ENCODE measurements at regions not wholly inside any gene's neighbourhood (a gene's known extent, or its start where the extent isn't known, plus 50 kb on each side); places are given as distances from the start of the nearest gene placed in this dataset.

DNA sequence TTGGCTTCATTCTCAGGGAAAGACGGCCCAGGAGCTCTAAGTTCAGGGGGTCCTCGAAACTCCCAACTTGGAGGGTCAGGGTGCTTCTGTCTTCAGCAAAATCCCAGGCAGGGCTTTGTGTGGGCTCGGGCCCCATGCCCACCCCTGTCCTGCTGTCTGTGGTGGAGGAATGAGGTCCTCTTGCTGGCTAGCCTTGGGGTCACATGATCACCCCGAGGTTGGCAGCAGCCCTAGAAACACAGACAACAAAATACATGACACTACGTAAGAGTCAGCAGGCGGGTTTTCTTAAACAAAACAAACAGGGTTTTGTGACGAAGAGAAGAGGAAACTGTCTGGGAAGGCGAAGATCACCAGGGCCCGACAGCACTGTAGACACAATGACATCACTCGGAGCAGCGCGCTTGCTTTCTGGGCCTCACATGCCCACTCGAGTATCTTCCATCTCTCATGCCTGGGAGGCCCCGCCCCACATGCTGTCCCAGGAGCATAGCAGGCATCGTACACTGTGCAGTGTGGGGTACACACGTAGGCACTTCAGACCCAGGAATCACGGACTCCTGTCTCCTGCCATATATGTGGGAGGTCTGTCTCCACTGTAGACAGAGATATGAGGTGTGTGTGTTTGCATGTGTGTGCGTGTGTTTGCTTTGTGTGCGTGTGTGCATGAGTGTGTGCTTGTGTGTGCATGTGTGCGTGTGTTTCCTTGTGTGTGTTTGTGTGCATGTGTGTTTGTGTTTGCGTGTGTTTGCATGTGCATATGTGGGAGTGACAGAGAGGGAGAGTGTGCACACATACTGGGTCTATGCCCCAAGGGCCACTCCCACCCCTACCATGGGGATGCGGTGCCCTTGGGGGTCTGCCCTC lies 94.7 kb downstream of the SIK1 start:
- no peak for FAIRE-seq

- no peak for FAIRE-seq
Measured at GRCh38 chr21:43331111-43331961, 95.6 kb downstream of the SIK1 start.

DNA sequence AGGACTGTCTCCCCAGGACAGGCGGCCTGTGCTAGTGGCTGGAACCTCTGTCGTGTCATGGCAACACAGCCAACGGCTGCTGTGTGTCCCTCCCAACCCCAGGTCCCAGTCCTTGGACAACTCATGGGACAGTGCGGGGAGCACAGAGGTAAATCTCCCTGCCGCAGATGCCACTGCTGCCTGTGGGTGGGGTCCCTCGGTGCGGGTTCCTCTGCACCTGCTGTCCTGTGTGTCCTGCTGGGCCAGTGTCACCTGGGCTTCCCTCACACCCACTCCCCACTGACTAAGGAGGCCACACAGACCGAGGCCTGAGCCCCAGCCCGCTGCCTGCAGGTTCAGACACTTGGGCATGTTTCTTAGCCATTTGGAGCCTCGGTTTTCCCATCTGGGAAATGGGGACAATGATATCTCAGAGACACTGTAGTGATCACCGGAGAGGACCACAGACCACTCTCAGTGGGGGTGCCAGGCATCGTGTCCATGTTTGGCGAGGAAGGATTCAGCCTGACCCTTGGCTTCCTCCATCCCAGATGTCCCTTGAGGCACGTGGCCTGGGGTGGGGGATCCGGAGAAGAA lies 96.5 kb downstream of the SIK1 start:
- FAIRE-seq: no peak

DNA sequence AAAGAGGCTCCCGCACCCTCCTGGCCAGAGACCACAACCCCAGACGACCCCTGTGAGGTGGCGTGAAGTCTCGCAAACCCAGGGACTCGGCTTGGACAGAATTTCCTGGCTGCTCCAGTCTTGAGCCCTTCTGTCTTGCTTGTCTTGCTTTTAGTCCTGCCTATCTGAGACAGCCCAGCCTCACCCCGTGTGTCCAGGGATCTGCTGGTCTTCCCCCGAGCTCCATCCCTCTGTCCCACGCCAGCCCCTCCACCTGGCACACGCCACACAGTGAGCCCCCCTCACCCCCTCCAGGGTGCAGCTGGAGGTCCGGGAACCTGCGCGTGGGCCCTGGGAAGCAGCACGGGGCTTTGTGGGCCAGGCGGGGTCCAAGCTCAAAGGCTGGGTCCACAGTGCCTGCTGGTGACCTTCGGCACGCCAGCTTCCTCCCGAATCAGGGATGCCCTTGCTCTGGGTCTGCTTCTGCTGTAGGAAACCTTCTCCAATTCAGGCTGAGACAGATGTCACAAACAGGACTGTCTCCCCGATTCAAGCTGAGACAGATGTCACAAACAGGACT lies 97.1 kb downstream of the SIK1 start:
- no peak for FAIRE-seq

DNA sequence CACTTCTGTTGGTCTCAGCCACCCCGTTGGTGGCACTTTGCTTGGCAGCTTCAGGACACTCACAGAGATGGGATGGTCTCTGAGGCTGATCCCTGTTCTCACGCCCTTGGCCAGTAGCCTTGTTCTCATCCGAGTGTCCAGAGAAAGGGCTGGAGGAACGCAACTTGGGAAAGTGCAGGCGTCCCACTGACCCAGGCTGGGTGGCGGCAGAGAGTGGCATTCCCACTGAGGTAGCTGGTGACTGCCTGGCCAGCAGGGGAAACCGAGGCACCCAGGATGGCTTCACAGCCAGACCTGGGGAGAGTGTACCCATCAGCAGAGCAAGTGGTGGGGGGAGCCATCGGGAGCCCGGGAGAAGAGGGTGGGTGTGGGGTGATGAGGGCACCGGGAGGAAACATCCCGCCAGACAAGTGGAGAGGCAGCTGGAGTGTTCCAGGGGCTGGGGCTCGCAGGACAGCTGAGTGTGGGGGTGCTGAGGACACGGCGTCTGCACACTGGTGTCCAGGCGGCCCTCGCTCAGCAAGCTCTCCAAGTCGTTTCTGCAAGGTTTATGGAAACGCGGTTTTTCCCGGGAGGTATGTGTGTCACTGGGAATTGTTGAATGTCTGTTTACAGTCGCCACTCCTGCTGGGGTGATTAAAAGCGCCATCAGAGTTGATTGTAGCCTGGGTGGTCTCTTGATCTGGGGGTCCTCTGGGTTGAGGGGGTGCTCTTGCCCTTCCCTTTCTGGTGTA lies 97.8 kb downstream of the SIK1 start:
- FAIRE-seq: no peak

DNA sequence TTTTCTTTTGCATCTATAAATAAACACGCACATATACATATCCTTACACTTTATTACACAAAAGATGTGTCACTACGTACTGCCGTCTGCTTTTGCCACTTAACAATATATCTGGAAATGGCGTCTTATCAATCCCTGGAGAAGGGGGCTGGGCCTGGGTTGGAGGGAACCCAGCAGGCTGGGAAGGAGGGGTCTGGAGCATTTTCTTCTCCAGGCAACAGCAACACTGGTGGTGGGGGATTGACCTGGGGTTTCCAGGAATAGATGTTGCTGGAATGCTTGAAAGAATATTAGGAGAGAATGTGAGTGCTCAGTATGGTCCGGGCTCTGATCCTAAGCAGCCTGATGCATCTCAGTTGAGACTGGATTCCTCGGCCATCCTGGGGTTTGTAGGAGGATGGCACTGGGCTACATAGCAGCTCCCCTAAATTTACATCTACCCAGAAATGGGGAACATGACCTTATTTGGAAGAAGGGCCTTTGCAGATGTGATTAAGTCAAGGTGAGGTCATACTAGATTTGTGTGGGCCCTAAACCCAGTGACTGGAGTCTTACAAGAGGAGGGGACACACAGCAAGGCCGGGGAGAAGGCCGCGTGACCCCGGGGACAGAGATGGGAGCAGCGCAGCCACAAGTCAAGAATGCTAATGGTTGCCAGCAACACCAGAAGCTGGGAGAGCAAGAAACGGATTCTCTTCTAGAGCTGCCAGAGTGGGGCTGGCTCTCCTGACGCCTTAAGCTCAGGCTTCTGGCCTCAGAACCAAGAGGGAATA lies 98.6 kb downstream of the SIK1 start:
- FAIRE-seq: no peak

GRCh38 chr21:43325968-43326715 lies 100.8 kb downstream of the SIK1 start:
- FAIRE-seq: no peak

GRCh38 chr21:43325036-43325435 lies 101.9 kb downstream of the SIK1 start:
- no peak for FAIRE-seq

DNA sequence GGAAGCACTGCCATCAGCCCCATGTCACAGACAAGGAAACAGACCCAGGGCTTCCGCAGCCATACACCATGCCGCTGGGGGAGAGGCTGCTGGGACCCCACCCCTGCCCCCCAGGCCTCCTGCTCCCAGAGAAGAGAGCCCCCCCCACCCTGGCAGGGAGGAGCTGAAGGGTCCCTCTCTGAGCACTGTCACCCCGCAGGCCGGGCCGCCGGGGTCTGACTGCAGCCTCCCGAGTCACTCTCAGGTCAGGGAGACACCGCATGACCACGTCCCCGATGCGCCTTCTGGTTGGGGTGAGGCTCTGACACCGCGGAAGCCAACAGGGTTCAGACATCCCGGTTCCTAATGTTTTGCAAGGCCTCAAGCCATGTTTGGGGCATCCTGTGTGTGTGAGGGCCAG lies 102.3 kb downstream of the SIK1 start:
- FAIRE-seq: no peak

DNA sequence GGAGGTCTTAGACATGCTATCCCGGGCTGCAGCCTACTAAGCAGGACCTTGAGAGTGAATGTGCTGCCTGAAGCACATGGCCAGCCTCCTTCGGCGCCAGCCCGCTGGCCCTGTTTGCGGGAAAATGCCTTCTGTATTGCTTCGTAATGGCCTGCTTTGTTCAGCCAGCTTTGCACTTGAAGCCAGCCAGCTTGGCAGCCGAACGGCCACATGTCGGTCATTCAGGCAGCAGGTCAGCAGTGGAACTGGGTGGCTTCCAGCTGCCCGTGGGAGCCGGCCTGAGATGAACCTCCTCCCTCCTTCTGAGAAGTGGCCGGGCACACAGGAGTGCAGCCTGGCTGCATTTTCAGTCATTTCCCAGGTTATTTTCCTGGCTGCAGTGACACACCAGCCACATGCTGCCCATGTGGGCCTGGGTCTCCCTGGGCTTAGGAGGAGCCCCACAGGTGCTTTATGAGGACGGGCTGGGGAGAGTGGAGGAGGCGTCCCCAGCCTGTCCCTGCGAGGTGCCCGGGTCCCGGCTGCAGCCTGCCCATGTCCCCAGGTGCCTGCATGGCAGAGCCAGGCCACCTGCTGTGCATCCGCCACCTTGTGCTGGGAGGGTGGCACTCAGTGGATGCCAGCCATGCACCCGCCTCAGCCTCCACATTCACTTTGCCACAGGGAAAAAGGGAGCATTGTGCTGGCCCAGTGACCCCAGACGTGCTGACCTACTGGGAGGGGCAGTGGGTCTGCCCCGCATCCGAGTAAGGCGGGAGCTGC lies 103.5 kb downstream of the SIK1 start:
- no peak for FAIRE-seq

- FAIRE-seq: no peak
Measured at GRCh38 chr21:43322805-43323204, 104.1 kb downstream of the SIK1 start.

- FAIRE-seq: no peak
Measured at GRCh38 chr21:43322311-43322710, 104.6 kb downstream of the SIK1 start.

GRCh38 chr21:43321611-43322010 lies 105.3 kb downstream of the SIK1 start:
- FAIRE-seq: no peak

GRCh38 chr21:43321111-43321510 lies 105.8 kb downstream of the SIK1 start:
- FAIRE-seq: no peak

GRCh38 chr21:43320526-43320925 lies 106.4 kb downstream of the SIK1 start:
- no peak for FAIRE-seq

DNA sequence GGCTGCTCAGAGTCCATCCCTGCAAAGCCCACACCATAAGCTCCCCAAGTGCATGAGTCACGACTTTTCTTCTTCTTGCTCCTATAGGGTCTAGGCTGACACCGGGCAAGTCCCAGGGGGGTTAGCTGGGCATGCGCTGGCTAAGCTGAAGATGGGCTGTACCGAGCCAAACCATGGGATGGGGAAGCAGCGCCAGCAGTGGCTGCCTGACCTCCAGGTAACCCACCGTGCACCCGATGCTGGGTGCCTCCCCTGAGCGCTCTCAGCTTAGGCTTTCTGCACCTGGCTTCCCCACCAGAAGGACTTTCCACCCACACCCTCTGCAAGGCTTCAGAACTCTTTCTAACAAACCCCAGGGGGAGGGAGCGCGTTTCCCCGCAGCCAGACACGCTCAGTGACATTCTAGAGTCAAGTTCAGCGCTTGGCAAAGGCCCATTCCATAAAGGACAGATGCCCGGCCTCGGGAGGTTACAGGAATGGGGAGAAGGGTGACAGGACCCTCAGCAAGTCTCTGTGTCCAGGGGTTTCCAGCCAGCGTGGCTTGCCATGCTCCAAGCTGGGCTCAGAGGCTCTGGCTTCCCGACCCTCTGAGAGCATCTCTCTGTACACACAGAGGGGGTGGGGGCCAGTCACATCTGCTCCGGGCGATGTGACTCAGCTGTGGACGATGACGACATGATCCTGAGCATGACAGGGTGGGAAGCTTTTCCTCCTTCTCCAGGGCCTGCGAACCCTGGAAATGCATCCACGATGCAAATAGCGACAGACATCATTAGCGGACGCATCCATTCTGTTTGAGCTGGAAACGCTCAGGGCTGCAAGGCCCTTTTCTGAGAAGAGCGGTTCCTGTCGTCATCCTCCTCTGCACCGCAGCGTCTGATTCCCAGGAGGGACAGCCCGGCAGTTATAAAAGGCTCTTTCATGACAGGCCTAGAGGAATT lies 107.8 kb downstream of the SIK1 start:
- FAIRE-seq: no peak

DNA sequence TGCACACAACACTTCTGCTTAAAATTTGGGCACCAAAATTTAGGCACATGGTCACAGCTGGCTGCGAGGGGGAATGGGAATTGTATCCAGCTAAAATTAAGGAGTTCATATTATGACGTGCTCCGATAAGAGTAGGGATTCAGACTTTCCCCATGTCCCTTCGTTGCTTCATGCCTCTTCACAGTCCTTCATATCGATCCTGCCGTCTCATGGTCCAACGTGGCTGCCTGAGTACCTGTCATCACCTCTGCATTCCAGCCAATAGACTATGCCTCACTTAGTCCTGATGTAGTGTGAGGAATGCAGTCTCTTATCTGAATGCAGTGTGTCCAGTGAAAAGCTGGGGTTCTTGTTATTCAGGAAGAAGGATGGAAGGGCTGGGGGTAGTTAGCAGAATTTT lies 108.6 kb downstream of the SIK1 start:
- no peak for FAIRE-seq

- FAIRE-seq: no peak
Measured at GRCh38 chr21:43317959-43318358, 109.0 kb downstream of the SIK1 start.

DNA sequence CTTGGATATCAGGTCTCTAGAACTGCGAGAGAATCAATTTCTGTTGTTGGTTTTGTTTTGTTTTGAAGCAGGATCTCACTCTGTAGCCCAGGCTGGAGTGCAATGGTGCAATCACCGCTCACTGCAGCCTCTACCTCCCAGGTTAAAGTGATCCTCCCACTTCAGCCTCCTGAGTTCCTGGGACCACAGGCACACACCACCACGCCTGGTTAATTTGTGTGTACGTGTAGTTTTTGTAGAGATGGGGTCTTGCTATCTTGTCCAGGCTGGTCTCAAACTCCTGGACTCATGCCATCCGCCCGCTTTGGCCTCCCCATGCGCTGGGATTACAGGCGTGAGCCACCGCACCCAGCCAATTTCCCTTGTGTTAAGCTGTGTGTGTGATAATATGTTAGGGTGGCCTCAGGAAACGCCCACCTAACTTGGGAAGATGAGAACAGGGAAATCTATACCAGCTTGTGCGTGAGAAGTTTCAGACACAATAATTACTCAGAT lies 109.6 kb downstream of the SIK1 start:
- FAIRE-seq: no peak
